ENCODE measurements at regions not wholly inside any gene's neighbourhood (a gene's known extent, or its start where the extent isn't known, plus 50 kb on each side); places are given as distances from the start of the nearest gene placed in this dataset.

GRCh38 chr6:135575629-135576028 is 78.1 kb upstream of the AHI1 start:
- H3K27ac ChIP-seq, result no peak overlapping the region
- TF ChIP-seq, protein P1, sequence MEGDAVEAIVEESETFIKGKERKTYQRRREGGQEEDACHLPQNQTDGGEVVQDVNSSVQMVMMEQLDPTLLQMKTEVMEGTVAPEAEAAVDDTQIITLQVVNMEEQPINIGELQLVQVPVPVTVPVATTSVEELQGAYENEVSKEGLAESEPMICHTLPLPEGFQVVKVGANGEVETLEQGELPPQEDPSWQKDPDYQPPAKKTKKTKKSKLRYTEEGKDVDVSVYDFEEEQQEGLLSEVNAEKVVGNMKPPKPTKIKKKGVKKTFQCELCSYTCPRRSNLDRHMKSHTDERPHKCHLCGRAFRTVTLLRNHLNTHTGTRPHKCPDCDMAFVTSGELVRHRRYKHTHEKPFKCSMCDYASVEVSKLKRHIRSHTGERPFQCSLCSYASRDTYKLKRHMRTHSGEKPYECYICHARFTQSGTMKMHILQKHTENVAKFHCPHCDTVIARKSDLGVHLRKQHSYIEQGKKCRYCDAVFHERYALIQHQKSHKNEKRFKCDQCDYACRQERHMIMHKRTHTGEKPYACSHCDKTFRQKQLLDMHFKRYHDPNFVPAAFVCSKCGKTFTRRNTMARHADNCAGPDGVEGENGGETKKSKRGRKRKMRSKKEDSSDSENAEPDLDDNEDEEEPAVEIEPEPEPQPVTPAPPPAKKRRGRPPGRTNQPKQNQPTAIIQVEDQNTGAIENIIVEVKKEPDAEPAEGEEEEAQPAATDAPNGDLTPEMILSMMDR (conservative IDR thresholded peaks at IDR 0.05; ENCODE audit: low read depth), result no peak
- no peak for DNase-seq (ENCODE audit: low spot score)
- CTCF ChIA-PET, result no interaction called here
- POLR2A ChIA-PET (ENCODE audit: low non-redundant PET), result no interaction called here

- no peak overlapping the region for H3K27ac ChIP-seq
- ChIA-PET CTCF (no interaction called here), POLR2A (ENCODE audit: low non-redundant PET) (no interaction called here)
- no peak for DNase-seq (ENCODE audit: low spot score)
- TF ChIP-seq, protein P1 (conservative IDR thresholded peaks at IDR 0.05; ENCODE audit: low read depth), result no peak
Observed at GRCh38 chr6:135576055-135576454, 78.5 kb upstream of the AHI1 start.

- CTCF ChIA-PET, result no interaction called here
- TF ChIP-seq, protein P1 (conservative IDR thresholded peaks at IDR 0.05; ENCODE audit: low read depth), result no peak
- H3K27ac ChIP-seq, result no peak overlapping the region
Observed at GRCh38 chr6:135577059-135577538, 79.6 kb upstream of the AHI1 start.

GRCh38 chr6:135578976-135579375 is 81.4 kb upstream of the AHI1 start:
- no peak for DNase-seq (ENCODE audit: low spot score)
- no peak overlapping the region for H3K27ac ChIP-seq
- TF ChIP-seq, protein P1 (conservative IDR thresholded peaks at IDR 0.05; ENCODE audit: low read depth), result no peak
- CTCF ChIA-PET, result no interaction called here
- POLR2A ChIA-PET (ENCODE audit: low non-redundant PET), result no interaction called here

More at GRCh38 chr6:135577059-135577538, 79.6 kb upstream of the AHI1 start:
- DNase-seq (ENCODE audit: low spot score), result no peak
- POLR2A ChIA-PET (ENCODE audit: low non-redundant PET), result no interaction called here

DNA sequence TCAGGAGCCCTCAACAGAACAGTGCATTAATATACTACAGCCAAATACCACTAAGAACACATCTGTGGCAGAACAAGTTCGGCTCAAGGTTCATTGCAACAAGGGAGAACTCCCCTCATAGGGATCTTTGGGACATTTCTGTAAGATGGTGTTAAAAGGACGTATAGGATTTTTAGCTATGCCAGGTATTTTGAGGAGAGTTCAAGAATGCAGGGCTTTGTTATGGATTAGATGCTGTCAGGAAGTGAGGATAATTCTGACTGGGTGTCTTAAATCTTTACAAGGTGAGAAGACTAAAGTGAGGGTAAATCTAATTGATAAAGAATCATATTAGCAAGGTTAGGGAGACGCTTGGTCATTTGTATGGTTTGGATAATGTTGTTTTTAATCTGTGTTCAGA is 83.7 kb upstream of the AHI1 start:
- TF ChIP-seq, protein P1 (conservative IDR thresholded peaks at IDR 0.05; ENCODE audit: low read depth), result no peak
- H3K27ac ChIP-seq, result no peak overlapping the region
- ChIA-PET CTCF (interaction anchor here (0.7 to 1.3 kb wide), 2 partner anchors 44 to 430 kb away, joined by 3 to 4 read pairs; no protein-coding TSS in a partner anchor), POLR2A (ENCODE audit: low non-redundant PET) (no interaction called here)
- no peak for DNase-seq (ENCODE audit: low spot score)

DNA sequence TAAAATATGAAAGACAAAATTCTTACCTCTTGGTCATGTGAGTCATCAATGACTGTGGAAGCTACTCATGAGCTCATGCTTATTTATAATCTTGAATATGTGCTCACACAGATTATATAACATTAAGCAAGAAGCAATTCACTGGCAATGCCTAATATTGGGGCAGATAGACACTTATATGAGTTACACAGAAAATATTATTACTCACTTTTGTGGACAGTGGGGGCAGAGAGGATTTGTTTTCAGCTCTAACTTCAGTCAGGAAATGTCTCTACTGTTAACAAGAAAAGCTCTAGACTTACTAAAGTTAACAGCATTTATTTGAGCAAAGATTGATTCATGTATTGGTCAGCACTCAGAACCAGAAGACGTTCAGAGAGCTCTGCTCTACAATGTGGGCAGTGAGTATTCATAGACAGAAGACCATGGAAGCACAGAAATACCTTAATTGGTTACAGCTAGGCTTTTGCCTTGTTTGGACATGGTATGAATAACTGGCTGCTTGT is 85.8 kb upstream of the AHI1 start:
- ChIA-PET POLR2A (ENCODE audit: low non-redundant PET) (no interaction called here), CTCF (interaction anchor here (0.6 kb wide), 1 partner anchor 633 kb away, joined by 3 read pairs; no protein-coding TSS in a partner anchor)
- TF ChIP-seq, protein P1 (conservative IDR thresholded peaks at IDR 0.05; ENCODE audit: low read depth), result no peak
- H3K27ac ChIP-seq, result no peak overlapping the region
- DNase-seq (ENCODE audit: low spot score), result no peak
